ENCODE measurements at regions not wholly inside any gene's neighbourhood (a gene's known extent, or its start where the extent isn't known, plus 50 kb on each side); places are given as distances from the start of the nearest gene placed in this dataset.

DNA sequence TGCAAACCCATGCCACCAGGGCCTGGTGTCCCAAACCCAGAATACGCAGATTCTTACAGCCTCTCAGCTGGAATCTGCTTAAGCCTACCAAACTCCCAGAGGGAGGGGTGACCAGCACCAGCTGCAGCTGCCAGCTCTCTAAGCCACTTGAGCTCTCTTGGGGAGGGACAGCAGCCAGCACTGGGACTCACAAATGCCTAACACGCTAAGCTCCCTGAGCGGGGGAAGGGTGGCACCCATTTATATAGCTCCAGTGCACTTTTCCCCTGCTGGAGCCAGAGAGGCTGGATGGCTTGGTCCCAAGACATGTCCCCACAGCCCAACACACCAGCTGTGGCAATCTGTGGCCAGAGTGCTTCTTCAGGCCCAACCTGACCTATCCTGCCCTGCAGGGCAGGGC, 326.8 kb upstream of the NRG3 start:
- no TSS peak for BruUV-seq (replicated peaks)
- CTCF ChIA-PET: no interaction called here
- intact Hi-C loops (cut with micrococcal nuclease; ENCODE audit: unreplicated experiment): no loop called here

DNA sequence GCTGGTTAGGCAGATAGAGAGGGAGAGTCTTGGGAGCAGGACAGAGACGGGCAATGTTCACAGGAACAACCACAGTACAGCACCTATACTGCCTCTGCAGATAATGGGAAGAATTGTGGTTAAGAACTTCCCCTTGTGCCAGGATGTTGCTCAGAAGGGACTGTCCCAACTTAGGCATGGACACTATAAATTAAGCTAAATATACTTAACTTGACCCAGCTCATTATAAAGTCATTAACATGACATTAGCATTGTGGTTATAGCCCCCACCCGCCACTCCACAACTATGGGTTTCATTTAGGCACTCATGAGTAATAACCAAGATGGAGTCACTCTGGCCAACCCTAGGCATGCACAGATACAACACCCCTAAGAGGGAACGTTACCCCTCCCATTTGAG, 310.9 kb upstream of the NRG3 start:
- no peaks in the 10 kb centered on the region for H3K4me1 ChIP-seq (ENCODE audit: insufficient read depth, low read length, poor library complexity, severe bottlenecking)
- ChIA-PET CTCF (no interaction called here), POLR2A (ENCODE audit: low non-redundant PET) (no interaction called here)
- H3K36me3 ChIP-seq (ENCODE audit: insufficient read depth, low read length, poor library complexity, severe bottlenecking): no peaks in the 10 kb centered on the region
- no peak for TF ChIP-seq EZH2 (IDR thresholded peaks at IDR 0.05; ENCODE audit: borderline replicate concordance, low read depth, low read length, poor library complexity, severe bottlenecking)
- TF ChIP-seq, protein P1, sequence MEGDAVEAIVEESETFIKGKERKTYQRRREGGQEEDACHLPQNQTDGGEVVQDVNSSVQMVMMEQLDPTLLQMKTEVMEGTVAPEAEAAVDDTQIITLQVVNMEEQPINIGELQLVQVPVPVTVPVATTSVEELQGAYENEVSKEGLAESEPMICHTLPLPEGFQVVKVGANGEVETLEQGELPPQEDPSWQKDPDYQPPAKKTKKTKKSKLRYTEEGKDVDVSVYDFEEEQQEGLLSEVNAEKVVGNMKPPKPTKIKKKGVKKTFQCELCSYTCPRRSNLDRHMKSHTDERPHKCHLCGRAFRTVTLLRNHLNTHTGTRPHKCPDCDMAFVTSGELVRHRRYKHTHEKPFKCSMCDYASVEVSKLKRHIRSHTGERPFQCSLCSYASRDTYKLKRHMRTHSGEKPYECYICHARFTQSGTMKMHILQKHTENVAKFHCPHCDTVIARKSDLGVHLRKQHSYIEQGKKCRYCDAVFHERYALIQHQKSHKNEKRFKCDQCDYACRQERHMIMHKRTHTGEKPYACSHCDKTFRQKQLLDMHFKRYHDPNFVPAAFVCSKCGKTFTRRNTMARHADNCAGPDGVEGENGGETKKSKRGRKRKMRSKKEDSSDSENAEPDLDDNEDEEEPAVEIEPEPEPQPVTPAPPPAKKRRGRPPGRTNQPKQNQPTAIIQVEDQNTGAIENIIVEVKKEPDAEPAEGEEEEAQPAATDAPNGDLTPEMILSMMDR (conservative IDR thresholded peaks at IDR 0.05; ENCODE audit: low read depth, low read length): no peak
- no TSS peak for BruUV-seq (replicated peaks)
- H3K4me3 ChIP-seq (ENCODE audit: low read depth, low read length, poor library complexity, severe bottlenecking): no peak overlapping the region
- DNase-seq (ENCODE audit: low spot score): no peak
- H3K27ac ChIP-seq (ENCODE audit: low read depth, low read length, poor library complexity, severe bottlenecking): no peak overlapping the region
- H3K9me3 ChIP-seq (ENCODE audit: low read depth, low read length, poor library complexity, severe bottlenecking): peaks cover 18% of the 10 kb centered on the region
- intact Hi-C loops (cut with micrococcal nuclease; ENCODE audit: unreplicated experiment): no loop called here
- no peaks in the 10 kb centered on the region for H3K27me3 ChIP-seq (replicated peaks; ENCODE audit: insufficient read depth, low read depth, low read length, poor library complexity)

More for the DNA sequence above, 326.8 kb upstream of the NRG3 start:
- peaks cover 43% of the 10 kb centered on the region for H3K9me3 ChIP-seq (ENCODE audit: low read depth, low read length, poor library complexity, severe bottlenecking)
- no peak for DNase-seq (ENCODE audit: low spot score)
- H3K4me1 ChIP-seq (ENCODE audit: insufficient read depth, low read length, poor library complexity, severe bottlenecking): no peaks in the 10 kb centered on the region
- POLR2A ChIA-PET (ENCODE audit: low non-redundant PET): no interaction called here
- no peaks in the 10 kb centered on the region for H3K27me3 ChIP-seq (replicated peaks; ENCODE audit: insufficient read depth, low read depth, low read length, poor library complexity)
- H3K27ac ChIP-seq (ENCODE audit: low read depth, low read length, poor library complexity, severe bottlenecking): no peak overlapping the region
- no peaks in the 10 kb centered on the region for H3K36me3 ChIP-seq (ENCODE audit: insufficient read depth, low read length, poor library complexity, severe bottlenecking)
- TF ChIP-seq EZH2 (IDR thresholded peaks at IDR 0.05; ENCODE audit: borderline replicate concordance, low read depth, low read length, poor library complexity, severe bottlenecking): no peak
- TF ChIP-seq, protein P1 (conservative IDR thresholded peaks at IDR 0.05; ENCODE audit: low read depth, low read length): no peak
- H3K4me3 ChIP-seq (ENCODE audit: low read depth, low read length, poor library complexity, severe bottlenecking): no peak overlapping the region

DNA sequence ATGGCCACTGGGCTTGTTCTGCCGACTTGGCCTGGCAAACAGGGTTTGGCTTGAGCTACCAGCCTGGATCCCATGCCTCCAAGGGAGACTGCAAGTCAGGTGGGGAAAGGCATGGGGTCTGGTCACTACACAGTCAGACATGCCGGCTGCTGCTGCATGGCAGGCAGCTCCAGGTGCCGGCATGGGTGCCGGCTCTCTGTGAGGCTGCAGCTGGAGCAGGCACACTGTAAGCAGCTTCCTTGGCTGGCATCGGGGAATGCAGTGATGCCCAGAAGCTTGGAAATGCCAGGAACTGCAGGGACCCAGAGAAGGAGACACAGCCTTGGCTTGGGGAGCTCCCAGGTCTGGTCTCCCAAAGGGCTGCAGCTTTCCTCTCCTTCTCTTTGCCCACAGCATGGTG, 305.5 kb upstream of the NRG3 start:
- POLR2A ChIA-PET (ENCODE audit: low non-redundant PET): no interaction called here
- TF ChIP-seq, protein P1 (conservative IDR thresholded peaks at IDR 0.05; ENCODE audit: low read depth, low read length): no peak
- no peak for TF ChIP-seq EZH2 (IDR thresholded peaks at IDR 0.05; ENCODE audit: borderline replicate concordance, low read depth, low read length, poor library complexity, severe bottlenecking)

More for the DNA sequence above, 305.5 kb upstream of the NRG3 start:
- Histone ChIP-seq H3K27ac (ENCODE audit: low read depth, low read length, poor library complexity, severe bottlenecking) (no peak overlapping the region), H3K27me3 (replicated peaks; ENCODE audit: insufficient read depth, low read depth, low read length, poor library complexity) (no peaks in the 10 kb centered on the region), H3K4me1 (ENCODE audit: insufficient read depth, low read length, poor library complexity, severe bottlenecking) (no peaks in the 10 kb centered on the region), H3K9me3 (ENCODE audit: low read depth, low read length, poor library complexity, severe bottlenecking) (peaks cover 20% of the 10 kb centered on the region), H3K4me3 (ENCODE audit: low read depth, low read length, poor library complexity, severe bottlenecking) (no peak overlapping the region), H3K36me3 (ENCODE audit: insufficient read depth, low read length, poor library complexity, severe bottlenecking) (no peaks in the 10 kb centered on the region)
- CTCF ChIA-PET: no interaction called here
- intact Hi-C loops (cut with micrococcal nuclease; ENCODE audit: unreplicated experiment): no loop called here
- BruUV-seq (replicated peaks): no TSS peak
- DNase-seq (ENCODE audit: low spot score): no peak

All from A673 (cell line).